HepG2 (cell line): ENCODE measurements at regions not wholly inside any gene's neighbourhood (a gene's known extent, or its start where the extent isn't known, plus 50 kb on each side); places are given as distances from the start of the nearest gene placed in this dataset.

Experiments used
- ATAC-seq: fragments of 200-7000 bp; cut with Tn5 transposase; 3 replicates; pipeline ENCODE4 v1.9.1; 2020; ENCODE audit warnings: mild to moderate bottlenecking, moderate library complexity
- BruUV-seq: library from RNA; stranded (reverse); fragments of 400-500 nt; replicated peaks from 2 replicates; lab custom pipeline; 2021; lab: Mats Ljungman, UMichigan
- CTCF ChIA-PET: fragments of 300-600 bp; formaldehyde crosslinking; extraction: SDS; loops from one replicate; lab custom pipeline; 2021; ENCODE audit warnings: low total read pairs, inconsistent platforms, low intra/inter-chr PET ratio; lab: Yijun Ruan, JAX
- POLR2A ChIA-PET: fragments of 350-600 bp; sonication (Branson Sonifier 250); formaldehyde crosslinking; loops from one replicate; lab custom pipeline; 2020; ENCODE audit warnings: antibody characterized with exemption, inconsistent platforms; lab: Yijun Ruan, JAX
- DNase-seq: peaks from one replicate; pipeline ENCODE4 v3.0.0-alpha.2; 2015; ENCODE audit warnings: low spot score
- FAIRE-seq: peaks from 3 replicates; lab custom pipeline; 2011; peaks lifted over from hg19 to GRCh38; lab: Jason Lieb, UNC
- H2AFZ ChIP-seq: one replicate; pipeline ENCODE4 v1.6.1; 2011; ENCODE audit warnings: low read length, inconsistent platforms
- H3K27ac ChIP-seq: fragments of 300-600 bp; 3 replicates; pipeline ENCODE4 v1.8.0; 2011; ENCODE audit warnings: mixed run types, mild to moderate bottlenecking, mixed read lengths, low read length, inconsistent platforms; ENCODE audit not compliant: insufficient read depth; ENCODE audit errors: extremely low read length
- H3K27me3 ChIP-seq, 2 experiments: fragments of 200-600 bp in 1 of 2; 2 replicates in 1 of 2; 3 replicates in 1 of 2; pipeline versions ENCODE4 v1.6.0 to v1.8.0; 2011; ENCODE audit warnings: low read length in 2 of 2, mild to moderate bottlenecking in 2 of 2, moderate library complexity in 2 of 2, inconsistent platforms in 1 of 2; ENCODE audit not compliant: insufficient read depth in 2 of 2, control insufficient read depth in 1 of 2
- H3K36me3 ChIP-seq, 2 experiments: fragments of 200-600 bp in 1 of 2; replicated peaks in 1 of 2; 2 replicates in 1 of 2; 3 replicates in 1 of 2; pipeline versions ENCODE4 v1.5.1 to v1.8.0; 2011; ENCODE audit warnings: low read length in 2 of 2, inconsistent platforms in 1 of 2; ENCODE audit not compliant: insufficient read depth in 2 of 2, control insufficient read depth in 1 of 2
- H3K4me1 ChIP-seq: 2 replicates; pipeline ENCODE4 v1.5.1; 2012; ENCODE audit warnings: low read length, inconsistent platforms; ENCODE audit not compliant: insufficient read depth
- H3K4me2 ChIP-seq: 2 replicates; pipeline ENCODE4 v1.6.0; 2011; ENCODE audit warnings: low read depth, low read length, inconsistent platforms
- H3K4me3 ChIP-seq, 3 experiments: fragments of 200-600 bp in 1 of 3; sonication (generic), shearing (Covaris generic) in 1 of 3; replicated peaks in 1 of 3; 2 replicates each; pipeline ENCODE4 v1.5.1; 2011 to 2016; ENCODE audit warnings: low read length in 3 of 3, inconsistent platforms in 2 of 3, low read depth in 2 of 3, mild to moderate bottlenecking in 2 of 3, control low read depth in 1 of 3, mixed read lengths in 1 of 3; ENCODE audit not compliant: insufficient read depth in 1 of 3
- H3K79me2 ChIP-seq: one replicate; pipeline ENCODE4 v1.6.1; 2011; ENCODE audit warnings: low read length, inconsistent platforms; ENCODE audit not compliant: insufficient read depth
- H3K9ac ChIP-seq: 2 replicates; pipeline ENCODE4 v1.6.0; 2011; ENCODE audit warnings: mild to moderate bottlenecking, low read depth, low read length, inconsistent platforms; ENCODE audit not compliant: insufficient read depth
- H3K9me3 ChIP-seq: 2 replicates; pipeline ENCODE4 v1.5.1; 2012; ENCODE audit warnings: mild to moderate bottlenecking, low read length
- H4K20me1 ChIP-seq: 2 replicates; pipeline ENCODE4 v1.6.0; 2011; ENCODE audit warnings: inconsistent platforms, mild to moderate bottlenecking, low read length, moderate library complexity; ENCODE audit not compliant: insufficient read depth
- BORCS8-MEF2B ChIP-seq: sonication (generic); formaldehyde crosslinking; IDR thresholded peaks from 2 replicates; pipeline ENCODE4 v1.8.0; 2022; ENCODE audit warnings: mild to moderate bottlenecking, missing genetic modification reagents
- GTF2F1 ChIP-seq: fragments of 150-350 bp; IDR thresholded peaks from 2 replicates; pipeline ENCODE4 v1.6.1; 2014; ENCODE audit warnings: low read length
- KAT7 ChIP-seq: IDR thresholded peaks from 2 replicates; pipeline ENCODE4 v1.6.1; 2018; ENCODE audit warnings: borderline replicate concordance, missing compliant biosample characterization
- KDM2A ChIP-seq: sonication (generic); formaldehyde crosslinking; IDR thresholded peaks from 2 replicates; pipeline ENCODE4 v1.4.0; 2020; ENCODE audit warnings: low read depth, missing genetic modification reagents, borderline replicate concordance
- KDM3A ChIP-seq: IDR thresholded peaks from 2 replicates; pipeline ENCODE4 v1.6.1; 2018; ENCODE audit warnings: low read depth, missing compliant biosample characterization
- REXO4 ChIP-seq: sonication (generic); formaldehyde crosslinking; IDR thresholded peaks from 2 replicates; pipeline ENCODE4 v1.8.0; 2022; ENCODE audit warnings: missing genetic modification reagents, mild to moderate bottlenecking, borderline replicate concordance
- RORA ChIP-seq: sonication (generic); formaldehyde crosslinking; IDR thresholded peaks from 2 replicates; pipeline ENCODE4 v1.5.0; 2020; ENCODE audit warnings: mild to moderate bottlenecking, missing genetic modification reagents, moderate library complexity
- TBX2 ChIP-seq: sonication (generic); formaldehyde crosslinking; IDR thresholded peaks from 2 replicates; pipeline ENCODE4 v1.5.0; 2020; ENCODE audit warnings: missing genetic modification reagents, mild to moderate bottlenecking, borderline replicate concordance
- ZNF136 ChIP-seq: sonication (generic); formaldehyde crosslinking; IDR thresholded peaks from 2 replicates; pipeline ENCODE4 v1.8.1; 2022; ENCODE audit warnings: low read depth, mild to moderate bottlenecking, moderate library complexity, missing genetic modification reagents
- ZNF546 ChIP-seq: sonication (generic); formaldehyde crosslinking; conservative IDR thresholded peaks from 2 replicates; pipeline ENCODE4 v1.8.1; 2023; ENCODE audit warnings: mild to moderate bottlenecking, missing genetic modification reagents
- ZNF562 ChIP-seq: sonication (generic); formaldehyde crosslinking; IDR thresholded peaks from 2 replicates; pipeline ENCODE4 v1.8.0; 2022; ENCODE audit warnings: missing genetic modification reagents, borderline replicate concordance
- ZNF788 ChIP-seq: sonication (generic); formaldehyde crosslinking; IDR thresholded peaks from 2 replicates; pipeline ENCODE4 v1.5.0; 2020; ENCODE audit warnings: mild to moderate bottlenecking, missing genetic modification reagents, borderline replicate concordance
- in situ Hi-C: cut with HindIII; loops from 2 replicates; pipeline ENCODE4 v1.10.0; 2017; ENCODE audit warnings: low pct_unique_long_range_greater_than_20kb; ENCODE audit not compliant: extremely low pct_ligation_motif_present
- intact Hi-C: fragments of 100-400 bp; cut with micrococcal nuclease; formaldehyde crosslinking; loops from one replicate; pipeline ENCODE4 v1.10.0; 2022; ENCODE audit not compliant: unreplicated experiment
- TF ChIP-seq, protein P1 (sequence below): sonication (generic); formaldehyde crosslinking; IDR thresholded peaks from 2 replicates; pipeline ENCODE4 v1.9.0; 2021; ENCODE audit warnings: missing genetic modification reagents, mild to moderate bottlenecking, borderline replicate concordance
- TF ChIP-seq, protein P2 (sequence below): sonication (generic); formaldehyde crosslinking; IDR thresholded peaks from 2 replicates; pipeline ENCODE4 v1.5.0; 2020; ENCODE audit warnings: mild to moderate bottlenecking, missing genetic modification reagents, borderline replicate concordance
- TF ChIP-seq, protein P3 (sequence below): sonication (generic); formaldehyde crosslinking; IDR thresholded peaks from 2 replicates; pipeline ENCODE4 v1.4.0; 2020; ENCODE audit warnings: missing genetic modification reagents

DNA sequence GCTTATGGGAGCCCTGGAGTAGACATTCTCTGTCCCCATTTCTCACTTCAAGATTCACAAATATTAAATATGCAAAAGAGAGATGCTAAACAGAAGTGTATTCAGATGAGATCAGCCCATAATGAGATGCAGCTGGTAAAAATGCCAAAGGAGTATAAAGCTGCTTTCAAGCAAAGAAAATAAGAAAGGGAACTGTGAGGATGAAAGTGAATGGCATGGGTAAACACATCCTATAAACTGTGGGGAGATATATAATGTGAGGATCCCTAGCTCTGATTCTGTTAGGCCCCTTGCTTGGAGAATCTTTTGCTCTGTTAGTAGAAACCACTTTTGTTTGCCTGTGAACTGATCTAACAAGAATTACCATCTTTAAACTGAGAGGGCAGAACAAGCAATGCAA, 396.6 kb downstream of the SOX2 start:
- ATAC-seq (no peak), DNase-seq (no peak), FAIRE-seq (no peak)
- no peaks in the 10 kb centered on the region for H3K79me2 ChIP-seq
- H3K27me3 ChIP-seq, result no peaks in the 10 kb centered on the region
- no TSS peak for BruUV-seq
- H3K4me2 ChIP-seq, result no peak overlapping the region
- H3K9ac ChIP-seq, result no peak overlapping the region
- intact Hi-C loops (no loop called here), in situ Hi-C loops (no loop called here)
- H3K4me3 ChIP-seq, result no peak overlapping the region
- H3K4me1 ChIP-seq, result no peaks in the 10 kb centered on the region
- POLR2A ChIA-PET, result no interaction called here
- H3K9me3 ChIP-seq, result peaks cover 7% of the 10 kb centered on the region; the same call in 1 of the 2 replicates
- H4K20me1 ChIP-seq, result no peaks in the 10 kb centered on the region
- CTCF ChIA-PET, result no interaction called here
- H3K27ac ChIP-seq, result no peak overlapping the region
- no peak overlapping the region for H2AFZ ChIP-seq
- no peaks in the 10 kb centered on the region for H3K36me3 ChIP-seq
- TF ChIP-seq REXO4 (CRISPR knock-in tag) (no peak), GTF2F1 (no peak), ZNF136 (no peak), ZNF546 (CRISPR knock-in tag) (no peak), TBX2 (CRISPR knock-in tag) (no peak), ZNF562 (CRISPR knock-in tag) (no peak), KAT7 (CRISPR knock-in tag) (no peak), KDM2A (CRISPR knock-in tag) (no peak), ZNF788 (CRISPR knock-in tag) (no peak), KDM3A (CRISPR knock-in tag) (no peak), RORA (CRISPR knock-in tag) (no peak), BORCS8-MEF2B (CRISPR knock-in tag) (no peak)
- TF ChIP-seq, protein P1, sequence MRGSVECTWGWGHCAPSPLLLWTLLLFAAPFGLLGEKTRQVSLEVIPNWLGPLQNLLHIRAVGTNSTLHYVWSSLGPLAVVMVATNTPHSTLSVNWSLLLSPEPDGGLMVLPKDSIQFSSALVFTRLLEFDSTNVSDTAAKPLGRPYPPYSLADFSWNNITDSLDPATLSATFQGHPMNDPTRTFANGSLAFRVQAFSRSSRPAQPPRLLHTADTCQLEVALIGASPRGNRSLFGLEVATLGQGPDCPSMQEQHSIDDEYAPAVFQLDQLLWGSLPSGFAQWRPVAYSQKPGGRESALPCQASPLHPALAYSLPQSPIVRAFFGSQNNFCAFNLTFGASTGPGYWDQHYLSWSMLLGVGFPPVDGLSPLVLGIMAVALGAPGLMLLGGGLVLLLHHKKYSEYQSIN (CRISPR knock-in tag), result no peak
- TF ChIP-seq, protein P2, sequence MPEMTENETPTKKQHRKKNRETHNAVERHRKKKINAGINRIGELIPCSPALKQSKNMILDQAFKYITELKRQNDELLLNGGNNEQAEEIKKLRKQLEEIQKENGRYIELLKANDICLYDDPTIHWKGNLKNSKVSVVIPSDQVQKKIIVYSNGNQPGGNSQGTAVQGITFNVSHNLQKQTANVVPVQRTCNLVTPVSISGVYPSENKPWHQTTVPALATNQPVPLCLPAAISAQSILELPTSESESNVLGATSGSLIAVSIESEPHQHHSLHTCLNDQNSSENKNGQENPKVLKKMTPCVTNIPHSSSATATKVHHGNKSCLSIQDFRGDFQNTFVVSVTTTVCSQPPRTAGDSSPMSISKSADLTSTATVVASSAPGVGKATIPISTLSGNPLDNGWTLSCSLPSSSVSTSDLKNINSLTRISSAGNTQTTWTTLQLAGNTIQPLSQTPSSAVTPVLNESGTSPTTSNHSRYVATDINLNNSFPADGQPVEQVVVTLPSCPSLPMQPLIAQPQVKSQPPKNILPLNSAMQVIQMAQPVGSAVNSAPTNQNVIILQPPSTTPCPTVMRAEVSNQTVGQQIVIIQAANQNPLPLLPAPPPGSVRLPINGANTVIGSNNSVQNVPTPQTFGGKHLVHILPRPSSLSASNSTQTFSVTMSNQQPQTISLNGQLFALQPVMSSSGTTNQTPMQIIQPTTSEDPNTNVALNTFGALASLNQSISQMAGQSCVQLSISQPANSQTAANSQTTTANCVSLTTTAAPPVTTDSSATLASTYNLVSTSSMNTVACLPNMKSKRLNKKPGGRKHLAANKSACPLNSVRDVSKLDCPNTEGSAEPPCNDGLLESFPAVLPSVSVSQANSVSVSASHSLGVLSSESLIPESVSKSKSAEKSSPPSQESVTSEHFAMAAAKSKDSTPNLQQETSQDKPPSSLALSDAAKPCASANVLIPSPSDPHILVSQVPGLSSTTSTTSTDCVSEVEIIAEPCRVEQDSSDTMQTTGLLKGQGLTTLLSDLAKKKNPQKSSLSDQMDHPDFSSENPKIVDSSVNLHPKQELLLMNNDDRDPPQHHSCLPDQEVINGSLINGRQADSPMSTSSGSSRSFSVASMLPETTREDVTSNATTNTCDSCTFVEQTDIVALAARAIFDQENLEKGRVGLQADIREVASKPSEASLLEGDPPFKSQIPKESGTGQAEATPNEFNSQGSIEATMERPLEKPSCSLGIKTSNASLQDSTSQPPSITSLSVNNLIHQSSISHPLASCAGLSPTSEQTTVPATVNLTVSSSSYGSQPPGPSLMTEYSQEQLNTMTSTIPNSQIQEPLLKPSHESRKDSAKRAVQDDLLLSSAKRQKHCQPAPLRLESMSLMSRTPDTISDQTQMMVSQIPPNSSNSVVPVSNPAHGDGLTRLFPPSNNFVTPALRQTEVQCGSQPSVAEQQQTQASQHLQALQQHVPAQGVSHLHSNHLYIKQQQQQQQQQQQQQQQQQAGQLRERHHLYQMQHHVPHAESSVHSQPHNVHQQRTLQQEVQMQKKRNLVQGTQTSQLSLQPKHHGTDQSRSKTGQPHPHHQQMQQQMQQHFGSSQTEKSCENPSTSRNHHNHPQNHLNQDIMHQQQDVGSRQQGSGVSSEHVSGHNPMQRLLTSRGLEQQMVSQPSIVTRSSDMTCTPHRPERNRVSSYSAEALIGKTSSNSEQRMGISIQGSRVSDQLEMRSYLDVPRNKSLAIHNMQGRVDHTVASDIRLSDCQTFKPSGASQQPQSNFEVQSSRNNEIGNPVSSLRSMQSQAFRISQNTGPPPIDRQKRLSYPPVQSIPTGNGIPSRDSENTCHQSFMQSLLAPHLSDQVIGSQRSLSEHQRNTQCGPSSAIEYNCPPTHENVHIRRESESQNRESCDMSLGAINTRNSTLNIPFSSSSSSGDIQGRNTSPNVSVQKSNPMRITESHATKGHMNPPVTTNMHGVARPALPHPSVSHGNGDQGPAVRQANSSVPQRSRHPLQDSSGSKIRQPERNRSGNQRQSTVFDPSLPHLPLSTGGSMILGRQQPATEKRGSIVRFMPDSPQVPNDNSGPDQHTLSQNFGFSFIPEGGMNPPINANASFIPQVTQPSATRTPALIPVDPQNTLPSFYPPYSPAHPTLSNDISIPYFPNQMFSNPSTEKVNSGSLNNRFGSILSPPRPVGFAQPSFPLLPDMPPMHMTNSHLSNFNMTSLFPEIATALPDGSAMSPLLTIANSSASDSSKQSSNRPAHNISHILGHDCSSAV, result no peak
- TF ChIP-seq, protein P3, sequence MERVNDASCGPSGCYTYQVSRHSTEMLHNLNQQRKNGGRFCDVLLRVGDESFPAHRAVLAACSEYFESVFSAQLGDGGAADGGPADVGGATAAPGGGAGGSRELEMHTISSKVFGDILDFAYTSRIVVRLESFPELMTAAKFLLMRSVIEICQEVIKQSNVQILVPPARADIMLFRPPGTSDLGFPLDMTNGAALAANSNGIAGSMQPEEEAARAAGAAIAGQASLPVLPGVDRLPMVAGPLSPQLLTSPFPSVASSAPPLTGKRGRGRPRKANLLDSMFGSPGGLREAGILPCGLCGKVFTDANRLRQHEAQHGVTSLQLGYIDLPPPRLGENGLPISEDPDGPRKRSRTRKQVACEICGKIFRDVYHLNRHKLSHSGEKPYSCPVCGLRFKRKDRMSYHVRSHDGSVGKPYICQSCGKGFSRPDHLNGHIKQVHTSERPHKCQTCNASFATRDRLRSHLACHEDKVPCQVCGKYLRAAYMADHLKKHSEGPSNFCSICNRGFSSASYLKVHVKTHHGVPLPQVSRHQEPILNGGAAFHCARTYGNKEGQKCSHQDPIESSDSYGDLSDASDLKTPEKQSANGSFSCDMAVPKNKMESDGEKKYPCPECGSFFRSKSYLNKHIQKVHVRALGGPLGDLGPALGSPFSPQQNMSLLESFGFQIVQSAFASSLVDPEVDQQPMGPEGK, result no peak
